Right kidney (tissue), 1 donor: ENCODE measurements at regions not wholly inside any gene's neighbourhood (a gene's known extent, or its start where the extent isn't known, plus 50 kb on each side); places are given as distances from the start of the nearest gene placed in this dataset.
"Not testable (repeated sequence)": the region's sequence is repeated elsewhere in the genome, so short reads cannot be mapped to it uniquely, and the experiment has no call there.

ENCODE experiments used
- DNase-seq: peaks from one replicate; pipeline ENCODE4 v3.0.0-alpha.2; 2016

- no peak for DNase-seq
Observed at GRCh38 chr16:88323546-88324330, 59.0 kb upstream of the ZNF469 start.

GRCh38 chr16:88325087-88325750, 57.5 kb upstream of the ZNF469 start:
- DNase-seq = no peak

- no peak for DNase-seq
Observed at GRCh38 chr16:88325976-88326375, 56.8 kb upstream of the ZNF469 start.

GRCh38 chr16:88326611-88327485, 55.9 kb upstream of the ZNF469 start:
- no peak for DNase-seq

- DNase-seq = peak; percentile 63
Observed at GRCh38 chr16:88327561-88328312, 55.0 kb upstream of the ZNF469 start.

GRCh38 chr16:88328313-88328980, 54.3 kb upstream of the ZNF469 start:
- no peak for DNase-seq

GRCh38 chr16:88329726-88330700, 52.7 kb upstream of the ZNF469 start:
- no peak for DNase-seq

GRCh38 chr16:88330971-88331890, 51.5 kb upstream of the ZNF469 start:
- no peak for DNase-seq

GRCh38 chr16:88331989-88332920, 50.5 kb upstream of the ZNF469 start:
- DNase-seq = no peak

GRCh38 chr16:88332921-88333825, 49.6 kb upstream of the ZNF469 start:
- not testable (repeated sequence) for DNase-seq
